ENCODE measurements at regions not wholly inside any gene's neighbourhood (a gene's known extent, or its start where the extent isn't known, plus 50 kb on each side); places are given as distances from the start of the nearest gene placed in this dataset.

DNA sequence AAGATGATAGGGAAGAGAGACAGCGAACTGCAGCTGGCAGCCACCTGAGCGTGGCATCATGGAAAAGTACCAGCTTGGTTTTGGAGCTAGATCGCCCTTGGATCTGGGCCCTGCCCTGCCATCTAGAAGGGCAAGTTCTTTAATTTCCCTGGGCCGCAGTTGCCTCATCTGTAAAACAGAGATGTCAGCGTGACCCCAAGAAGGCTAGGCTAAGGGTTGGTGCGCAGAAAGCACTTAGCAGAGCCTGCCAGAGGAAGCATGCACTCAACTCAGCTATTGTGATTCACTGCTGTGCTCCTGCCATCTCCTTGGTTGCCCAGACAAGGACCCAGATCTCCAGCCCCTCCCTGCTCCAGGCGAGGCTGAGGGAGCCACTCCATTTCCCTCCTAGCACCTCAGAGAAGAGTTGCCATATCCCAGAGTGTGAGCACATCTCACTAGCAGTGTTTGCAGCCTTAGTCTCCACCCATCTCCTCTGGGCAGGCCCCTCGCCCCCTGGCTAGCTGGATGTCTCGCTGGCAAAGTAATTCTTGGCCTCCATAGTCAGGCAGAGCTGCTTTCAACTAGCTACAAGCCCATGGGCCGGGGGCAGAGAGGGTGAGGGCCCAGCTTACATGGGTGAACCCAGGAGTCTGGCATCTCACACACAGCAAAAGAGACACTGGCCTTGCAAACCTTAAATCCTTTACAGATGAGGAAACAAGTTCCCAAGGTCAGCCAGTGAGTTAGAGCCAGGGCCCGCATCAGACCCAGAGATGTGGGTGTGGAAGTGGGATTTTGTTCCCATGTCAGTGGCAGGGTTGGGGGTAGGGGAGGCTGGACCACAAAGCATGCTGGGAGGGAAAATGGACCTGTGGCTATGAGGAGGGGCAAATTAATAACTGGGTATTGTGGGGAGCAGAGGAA, 280.7 kb upstream of the TLE3 start:
- peak in 1 of 2 donors; percentile 37 for DNase-seq

DNA sequence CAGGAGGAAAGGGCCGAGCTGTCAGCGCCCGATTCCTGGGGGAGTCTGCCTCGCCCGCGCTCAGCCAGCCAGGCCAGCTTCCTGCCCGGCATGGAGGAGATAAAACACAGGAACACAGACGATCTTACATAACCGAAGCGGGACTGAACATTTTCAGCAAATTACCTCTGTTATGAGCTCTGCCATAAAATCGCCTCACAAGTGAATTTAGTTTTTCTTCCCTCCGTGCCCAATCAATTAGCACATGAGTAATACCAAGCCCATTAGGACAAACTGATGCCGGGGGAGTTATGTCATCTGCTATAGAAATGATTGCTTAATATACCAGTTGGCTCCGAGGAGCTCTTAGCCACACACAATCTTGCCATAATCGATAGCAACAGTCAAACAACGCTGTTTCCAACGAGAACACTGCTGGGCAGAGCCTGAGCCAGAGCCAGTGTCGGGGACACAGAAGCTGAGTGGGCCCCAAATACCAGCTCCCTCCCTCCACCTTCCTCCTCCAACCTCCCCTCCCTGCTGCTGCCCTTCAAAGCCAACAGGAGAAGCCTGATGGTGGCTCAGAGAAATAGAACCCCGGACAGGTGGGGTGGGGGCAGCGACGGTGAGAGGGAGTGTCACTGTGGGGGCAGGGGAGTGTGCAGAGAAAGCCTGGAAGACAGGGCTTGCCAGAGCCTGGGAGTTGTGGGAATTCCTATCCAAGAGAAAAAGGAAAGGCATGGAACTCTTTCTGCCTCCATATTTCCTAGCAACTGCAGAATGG, 279.4 kb upstream of the TLE3 start:
- Histone ChIP-seq H3K9me3 (no peaks in the 10 kb centered on the region), H3K4me3 (no peak overlapping the region), H3K27ac (peak overlapping the region; percentile 64 to 72), H3K36me3 (no peaks in the 10 kb centered on the region), H3K27me3 (no peaks in the 10 kb centered on the region), H3K4me1 (no peaks in the 10 kb centered on the region)
- peak; percentile 63 to 66 for DNase-seq
- TF ChIP-seq, protein P1, sequence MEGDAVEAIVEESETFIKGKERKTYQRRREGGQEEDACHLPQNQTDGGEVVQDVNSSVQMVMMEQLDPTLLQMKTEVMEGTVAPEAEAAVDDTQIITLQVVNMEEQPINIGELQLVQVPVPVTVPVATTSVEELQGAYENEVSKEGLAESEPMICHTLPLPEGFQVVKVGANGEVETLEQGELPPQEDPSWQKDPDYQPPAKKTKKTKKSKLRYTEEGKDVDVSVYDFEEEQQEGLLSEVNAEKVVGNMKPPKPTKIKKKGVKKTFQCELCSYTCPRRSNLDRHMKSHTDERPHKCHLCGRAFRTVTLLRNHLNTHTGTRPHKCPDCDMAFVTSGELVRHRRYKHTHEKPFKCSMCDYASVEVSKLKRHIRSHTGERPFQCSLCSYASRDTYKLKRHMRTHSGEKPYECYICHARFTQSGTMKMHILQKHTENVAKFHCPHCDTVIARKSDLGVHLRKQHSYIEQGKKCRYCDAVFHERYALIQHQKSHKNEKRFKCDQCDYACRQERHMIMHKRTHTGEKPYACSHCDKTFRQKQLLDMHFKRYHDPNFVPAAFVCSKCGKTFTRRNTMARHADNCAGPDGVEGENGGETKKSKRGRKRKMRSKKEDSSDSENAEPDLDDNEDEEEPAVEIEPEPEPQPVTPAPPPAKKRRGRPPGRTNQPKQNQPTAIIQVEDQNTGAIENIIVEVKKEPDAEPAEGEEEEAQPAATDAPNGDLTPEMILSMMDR (IDR thresholded peaks at IDR 0.05): no peak
- TF ChIP-seq POLR2A (IDR thresholded peaks at IDR 0.05): no peak
- intact Hi-C loops (cut with DNase I; ENCODE audit: low total_unique reads): no loop called here

More for the DNA sequence above, 280.7 kb upstream of the TLE3 start:
- H3K36me3 ChIP-seq: no peaks in the 10 kb centered on the region
- H3K9me3 ChIP-seq: no peaks in the 10 kb centered on the region
- no peak overlapping the region for H3K4me3 ChIP-seq
- no peak for TF ChIP-seq POLR2A (IDR thresholded peaks at IDR 0.05)
- TF ChIP-seq, protein P1 (IDR thresholded peaks at IDR 0.05): no peak
- H3K27ac ChIP-seq: peak overlapping the region in 1 of 2 donors; percentile 31
- no peaks in the 10 kb centered on the region for H3K27me3 ChIP-seq
- no peaks in the 10 kb centered on the region for H3K4me1 ChIP-seq
- intact Hi-C loops (cut with DNase I; ENCODE audit: low total_unique reads): no loop called here

DNA sequence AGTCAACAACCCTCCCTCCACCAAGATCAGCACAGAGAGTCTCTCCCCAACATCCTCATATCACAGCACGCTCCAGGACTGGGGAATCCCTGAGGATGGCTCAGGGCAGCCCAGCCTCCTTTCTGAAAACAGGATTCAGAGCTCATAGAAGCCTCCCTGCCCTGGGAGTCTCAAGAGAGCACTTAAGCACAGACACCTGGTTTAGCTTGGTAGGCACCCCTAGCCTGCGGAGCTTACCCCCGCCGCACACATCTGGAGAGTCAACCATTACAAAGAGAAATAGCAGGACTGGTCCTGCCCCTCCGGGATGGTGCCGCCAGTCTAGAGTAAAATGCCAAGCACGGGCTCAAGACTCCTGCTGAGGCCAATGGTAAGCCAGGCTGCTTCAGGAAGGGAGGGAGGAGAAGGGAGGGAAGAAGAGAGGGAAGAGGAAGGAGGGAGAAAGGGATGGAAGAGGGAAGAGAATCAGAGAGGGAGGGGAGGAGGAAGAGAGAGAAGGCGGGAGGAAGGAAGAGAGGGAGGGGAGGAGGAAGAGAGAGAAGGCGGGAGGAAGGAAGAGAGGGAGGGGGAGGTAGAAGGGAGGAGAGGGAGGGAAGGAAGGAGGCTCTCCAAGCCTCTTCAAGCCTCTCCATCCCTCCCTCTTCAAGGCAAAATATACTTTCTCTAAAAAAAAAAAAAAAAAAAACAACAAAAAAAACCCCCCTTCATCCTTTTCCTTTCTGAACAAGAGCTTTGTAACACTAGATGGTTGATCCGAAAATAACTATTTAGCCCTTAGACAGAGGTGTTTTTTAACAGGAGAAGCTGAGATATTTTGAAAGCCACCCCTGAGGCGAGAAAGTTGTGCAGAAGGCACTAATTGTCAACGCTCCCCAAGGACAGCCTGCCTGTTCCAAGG, 278.6 kb upstream of the TLE3 start:
- Histone ChIP-seq H3K4me1 (no peaks in the 10 kb centered on the region), H3K27ac (peak overlapping the region; percentile 64 to 72), H3K9me3 (no peaks in the 10 kb centered on the region), H3K36me3 (no peaks in the 10 kb centered on the region), H3K27me3 (no peaks in the 10 kb centered on the region), H3K4me3 (no peak overlapping the region)
- TF ChIP-seq POLR2A (IDR thresholded peaks at IDR 0.05): no peak
- TF ChIP-seq, protein P1 (IDR thresholded peaks at IDR 0.05): no peak
- intact Hi-C loops (cut with DNase I; ENCODE audit: low total_unique reads): no loop called here
- no peak for DNase-seq

DNA sequence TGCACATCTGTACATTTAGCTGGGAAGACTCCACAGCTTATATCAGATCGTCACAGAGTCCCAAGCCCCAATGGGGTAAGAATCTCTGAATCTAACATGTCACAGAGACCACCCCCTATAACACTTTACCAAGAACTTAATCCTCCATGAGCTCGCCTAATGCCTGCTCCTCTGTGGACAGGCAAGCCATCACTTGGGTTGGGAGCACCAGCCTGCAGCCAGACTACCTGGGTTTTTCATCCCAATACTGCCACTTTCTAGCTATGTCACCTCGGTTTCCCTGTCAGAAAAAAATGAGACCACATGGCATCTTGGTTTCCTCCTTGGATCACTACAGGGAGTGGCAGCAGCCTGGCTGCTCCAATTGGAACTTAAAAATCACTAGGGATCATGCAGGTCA, 277.9 kb upstream of the TLE3 start:
- no peak overlapping the region for H3K4me3 ChIP-seq

More for the DNA sequence above, 277.9 kb upstream of the TLE3 start:
- no peak for TF ChIP-seq POLR2A (IDR thresholded peaks at IDR 0.05)
- TF ChIP-seq, protein P1 (IDR thresholded peaks at IDR 0.05): no peak
- no peak for DNase-seq
- no peaks in the 10 kb centered on the region for H3K9me3 ChIP-seq
- intact Hi-C loops (cut with DNase I; ENCODE audit: low total_unique reads): no loop called here
- H3K4me1 ChIP-seq: no peaks in the 10 kb centered on the region
- peak overlapping the region in 1 of 2 donors; percentile 72 for H3K27ac ChIP-seq
- H3K27me3 ChIP-seq: no peaks in the 10 kb centered on the region
- no peaks in the 10 kb centered on the region for H3K36me3 ChIP-seq
